T-cell (primary cell): ENCODE measurements at regions not wholly inside any gene's neighbourhood (a gene's known extent, or its start where the extent isn't known, plus 50 kb on each side); places are given as distances from the start of the nearest gene placed in this dataset.

Experiments used
- ATAC-seq, 4 experiments: fragments of 200-7000 bp in 3 of 4; fragments of 150-1000 bp in 1 of 4; cut with Tn5 transposase; replicated peaks in 1 of 4; 1 replicate in 3 of 4; 2 replicates in 1 of 4; pipeline ENCODE4 v1.10.0; 2021; ENCODE audit warnings: moderate library complexity in 3 of 4, mild to moderate bottlenecking in 2 of 4, moderate number of reproducible peaks in 1 of 4
- CTCF ChIA-PET, 2 donors: fragments of 300-600 bp; sonication (Branson Sonifier 250); formaldehyde crosslinking; loops; one replicate each; lab custom pipeline; 2022; ENCODE audit warnings: antibody characterized with exemption in 2 of 2; lab: Charles Lee
- POLR2A ChIA-PET, 2 donors: fragments of 300-600 bp; sonication (Branson Sonifier 250); formaldehyde crosslinking; loops; one replicate each; lab custom pipeline; 2022; ENCODE audit warnings: antibody characterized with exemption in 2 of 2; lab: Charles Lee
- DNase-seq, 35 experiments: peaks; one replicate each; pipeline versions ENCODE4 v3.0.0 to v3.0.0-alpha.2; 2013 to 2023
- H3K27ac ChIP-seq: one replicate; pipeline ENCODE4 v1.5.1; 2013; ENCODE audit warnings: low read length
- H3K27me3 ChIP-seq, 2 experiments: replicated peaks in 1 of 2; 1 replicate in 1 of 2; 2 replicates in 1 of 2; pipeline versions ENCODE4 v1.6.1 to v1.7.0; 2013; ENCODE audit warnings: low read length in 1 of 2, mixed read lengths in 1 of 2; ENCODE audit not compliant: control insufficient read depth in 2 of 2, insufficient read depth in 2 of 2; ENCODE audit errors: extremely low read depth in 1 of 2
- H3K36me3 ChIP-seq, 2 donors: 1 replicate in 1 of 2; 2 replicates in 1 of 2; pipeline versions ENCODE4 v1.6.1 to v1.7.0; 2013; ENCODE audit warnings: low read length in 1 of 2; ENCODE audit not compliant: control insufficient read depth in 2 of 2, insufficient read depth in 1 of 2; ENCODE audit errors: extremely low read depth in 1 of 2
- H3K4me1 ChIP-seq, 2 experiments: 1 replicate in 1 of 2; 2 replicates in 1 of 2; pipeline versions ENCODE4 v1.6.1 to v1.7.0; 2013; ENCODE audit warnings: low read length in 2 of 2, mixed read lengths in 1 of 2; ENCODE audit not compliant: insufficient read depth in 2 of 2, control insufficient read depth in 1 of 2; ENCODE audit errors: extremely low read depth in 1 of 2
- H3K4me3 ChIP-seq, 2 donors: 1 replicate in 1 of 2; 2 replicates in 1 of 2; pipeline versions ENCODE4 v1.5.1 to v1.7.0; 2013; ENCODE audit warnings: mild to moderate bottlenecking in 2 of 2, low read length in 1 of 2, moderate library complexity in 1 of 2; ENCODE audit not compliant: control insufficient read depth in 1 of 2; ENCODE audit errors: extremely low read depth in 1 of 2
- H3K9me3 ChIP-seq: 2 replicates; pipeline ENCODE4 v1.7.0; 2013
- H3K27ac Mint-ChIP-seq, 2 donors: one replicate each; pipeline ENCODE4 v1.8.0; 2020 to 2021; ENCODE audit warnings: mild to moderate bottlenecking in 2 of 2, mixed read lengths in 2 of 2
- H3K27me3 Mint-ChIP-seq, 2 donors: one replicate each; pipeline ENCODE4 v1.8.0; 2021 to 2022; ENCODE audit warnings: mixed read lengths in 2 of 2
- H3K36me3 Mint-ChIP-seq: one replicate; pipeline ENCODE4 v1.8.0; 2021; ENCODE audit warnings: mixed read lengths
- H3K4me1 Mint-ChIP-seq, 3 donors: one replicate each; pipeline ENCODE4 v1.8.0; 2020 to 2022; ENCODE audit warnings: mixed read lengths in 3 of 3, mild to moderate bottlenecking in 1 of 3
- H3K4me3 Mint-ChIP-seq, 3 donors: one replicate each; pipeline ENCODE4 v1.8.0; 2020 to 2022; ENCODE audit warnings: mild to moderate bottlenecking in 3 of 3, mixed read lengths in 3 of 3, moderate library complexity in 3 of 3
- H3K9me3 Mint-ChIP-seq, 3 donors: one replicate each; pipeline ENCODE4 v1.8.0; 2020 to 2022; ENCODE audit warnings: mixed read lengths in 3 of 3
- WGBS: methylation state at CpG from one replicate; pipeline ENCODE4 v1.1.5; 2013; ENCODE audit warnings: missing lambda C conversion rate; ENCODE audit not compliant: insufficient coverage; 5-methylcytosine and 5-hydroxymethylcytosine counted together

- no peak overlapping the region for H3K27ac ChIP-seq
- POLR2A ChIA-PET: no interaction called here
- H3K4me3 ChIP-seq: no peak overlapping the region
- ATAC-seq: no peak
- H3K36me3 ChIP-seq: no peaks in the 10 kb centered on the region
- H3K36me3 Mint-ChIP-seq: no peaks in the 10 kb centered on the region
- no peaks in the 10 kb centered on the region for H3K9me3 ChIP-seq
- peaks cover 0 to 2% (median 1%) of the 10 kb centered on the region in 3 donors for H3K4me1 Mint-ChIP-seq
- peaks cover 0 to 8% of the 10 kb centered on the region in 2 donors for H3K27me3 Mint-ChIP-seq
- H3K27ac Mint-ChIP-seq: no peak overlapping the region
- H3K4me3 Mint-ChIP-seq: no peak overlapping the region
- H3K27me3 ChIP-seq: peaks cover 0 to 8% of the 10 kb centered on the region in 2 experiments
- WGBS: 77% methylated on average over 10 of the region's 10 CpGs
- DNase-seq: no peak
- H3K4me1 ChIP-seq: no peaks in the 10 kb centered on the region
- peaks cover 2 to 13% (median 10%) of the 10 kb centered on the region in 3 donors for H3K9me3 Mint-ChIP-seq
- CTCF ChIA-PET: no interaction called here
Measured at GRCh38 chr5:2249442-2249841, 366.7 kb upstream of the IRX4 start.

DNA sequence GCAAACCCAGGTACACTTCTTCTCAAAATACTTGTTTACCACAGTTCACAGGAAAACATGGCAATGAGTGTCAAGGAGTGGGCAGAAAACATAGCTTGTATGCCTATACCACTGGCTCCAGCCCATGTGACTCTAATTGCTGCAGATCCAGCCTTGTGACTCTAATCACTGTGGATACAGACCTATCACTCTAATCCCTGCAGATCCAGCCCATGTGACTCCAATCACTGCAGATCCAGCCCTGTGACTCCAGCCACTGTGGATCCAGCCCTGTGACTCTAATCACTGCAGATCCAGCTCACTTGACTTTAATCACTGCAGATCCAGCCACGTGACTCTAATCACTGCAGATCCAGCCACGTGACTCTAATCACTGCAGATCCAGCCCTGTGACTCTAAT lies 366.3 kb upstream of the IRX4 start:
- ChIA-PET POLR2A (no interaction called here), CTCF (no interaction called here)
- Mint-ChIP-seq H3K36me3 (no peaks in the 10 kb centered on the region), H3K9me3 (peaks cover 2 to 13% (median 10%) of the 10 kb centered on the region in 3 donors), H3K27me3 (peaks cover 0 to 8% of the 10 kb centered on the region in 2 donors), H3K27ac (no peak overlapping the region), H3K4me1 (no peaks in the 10 kb centered on the region), H3K4me3 (no peak overlapping the region)
- Histone ChIP-seq H3K9me3 (no peaks in the 10 kb centered on the region), H3K4me3 (no peak overlapping the region), H3K4me1 (no peaks in the 10 kb centered on the region), H3K27ac (no peak overlapping the region), H3K27me3 (peaks cover 0 to 8% of the 10 kb centered on the region in 2 experiments), H3K36me3 (no peaks in the 10 kb centered on the region)
- WGBS: 56% methylated on average over 2 of the region's 2 CpGs
- DNase-seq (no peak), ATAC-seq (no peak)

- H3K4me1 Mint-ChIP-seq: no peaks in the 10 kb centered on the region
- H3K36me3 Mint-ChIP-seq: no peaks in the 10 kb centered on the region
- POLR2A ChIA-PET: no interaction called here
- no peak overlapping the region for H3K27ac ChIP-seq
- H3K27me3 ChIP-seq: no peaks in the 10 kb centered on the region
- no CpG with 5 or more reads among the region's 4 CpGs for WGBS
- no peak overlapping the region for H3K4me3 Mint-ChIP-seq
- no peaks in the 10 kb centered on the region for H3K36me3 ChIP-seq
- H3K27me3 Mint-ChIP-seq: peaks cover 1 to 7% of the 10 kb centered on the region in 2 donors
- H3K4me3 ChIP-seq: no peak overlapping the region
- CTCF ChIA-PET: interaction anchor here in 1 of 2 donors (0.6 kb wide), 1 partner anchor 83 kb away, joined by 3 read pairs; no protein-coding TSS in a partner anchor
- no peaks in the 10 kb centered on the region for H3K4me1 ChIP-seq
- H3K9me3 Mint-ChIP-seq: peaks cover 2 to 10% (median 4%) of the 10 kb centered on the region in 3 donors
- DNase-seq: no peak
- no peak overlapping the region for H3K27ac Mint-ChIP-seq
- H3K9me3 ChIP-seq: no peaks in the 10 kb centered on the region
- ATAC-seq: no peak
Measured at GRCh38 chr5:2242539-2242938, 359.8 kb upstream of the IRX4 start.

- Histone ChIP-seq H3K4me3 (no peak overlapping the region), H3K4me1 (no peaks in the 10 kb centered on the region), H3K27ac (no peak overlapping the region), H3K9me3 (no peaks in the 10 kb centered on the region), H3K27me3 (no peaks in the 10 kb centered on the region), H3K36me3 (no peaks in the 10 kb centered on the region)
- WGBS: 89% methylated on average over 5 of the region's 5 CpGs
- ChIA-PET CTCF (no interaction called here), POLR2A (no interaction called here)
- ATAC-seq (no peak), DNase-seq (no peak)
- Mint-ChIP-seq H3K4me3 (no peak overlapping the region), H3K27me3 (peaks cover 1 to 7% of the 10 kb centered on the region in 2 donors), H3K27ac (no peak overlapping the region), H3K9me3 (peaks cover 1 to 10% (median 5%) of the 10 kb centered on the region in 3 donors), H3K4me1 (no peaks in the 10 kb centered on the region), H3K36me3 (no peaks in the 10 kb centered on the region)
Measured at GRCh38 chr5:2241842-2242241, 359.1 kb upstream of the IRX4 start.

- Mint-ChIP-seq H3K36me3 (no peaks in the 10 kb centered on the region), H3K27ac (no peak overlapping the region), H3K4me1 (no peaks in the 10 kb centered on the region), H3K9me3 (peaks cover 0 to 21% (median 14%) of the 10 kb centered on the region in 3 donors), H3K4me3 (no peak overlapping the region), H3K27me3 (peaks cover 1 to 10% of the 10 kb centered on the region in 2 donors)
- Histone ChIP-seq H3K9me3 (no peaks in the 10 kb centered on the region), H3K36me3 (no peaks in the 10 kb centered on the region), H3K4me1 (no peaks in the 10 kb centered on the region), H3K27ac (no peak overlapping the region), H3K27me3 (no peaks in the 10 kb centered on the region), H3K4me3 (no peak overlapping the region)
- WGBS: 82% methylated on average over 12 of the region's 16 CpGs
- ATAC-seq (no peak), DNase-seq (no peak)
- CTCF ChIA-PET: no interaction called here
- POLR2A ChIA-PET: no interaction called here
Measured at GRCh38 chr5:2240118-2240904, 357.6 kb upstream of the IRX4 start.

DNA sequence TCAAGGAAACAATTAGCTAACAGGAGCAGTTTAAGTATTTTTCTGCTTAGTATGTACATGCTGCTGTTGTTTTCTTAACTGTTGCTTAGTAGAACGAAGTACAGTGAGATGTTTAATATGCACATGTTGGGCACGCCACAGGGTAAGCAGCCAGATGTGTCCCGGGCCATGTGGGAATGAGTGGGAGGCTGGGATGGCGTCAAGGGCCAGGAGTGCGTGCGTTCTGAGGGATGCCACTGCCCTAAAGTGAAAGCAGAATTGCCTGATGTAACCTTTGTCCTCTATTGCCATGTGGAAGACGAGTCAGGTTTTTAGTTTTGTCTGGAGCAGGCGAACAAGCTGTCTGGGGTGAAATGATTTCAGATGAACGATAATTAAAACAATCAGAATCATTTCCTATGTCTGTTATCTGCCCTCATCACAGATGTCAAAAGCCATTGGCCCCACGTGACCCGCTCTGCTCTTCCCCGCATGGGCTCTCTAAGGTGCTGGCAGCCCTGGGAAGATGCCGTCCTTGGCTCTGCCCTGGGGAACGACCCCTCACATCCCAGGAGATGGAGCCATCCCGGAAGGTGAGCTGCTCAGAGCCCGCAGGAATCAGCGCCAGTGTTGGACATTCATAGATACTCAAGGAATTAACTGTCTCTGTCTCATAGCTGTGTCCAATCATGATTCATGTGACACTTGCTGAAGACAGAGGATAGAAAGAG lies 356.6 kb upstream of the IRX4 start:
- H3K9me3 ChIP-seq: no peaks in the 10 kb centered on the region
- Mint-ChIP-seq H3K36me3 (no peaks in the 10 kb centered on the region), H3K27me3 (peaks cover 1 to 13% of the 10 kb centered on the region in 2 donors), H3K27ac (no peak overlapping the region), H3K4me1 (no peaks in the 10 kb centered on the region), H3K4me3 (no peak overlapping the region), H3K9me3 (peaks cover 6 to 30% (median 22%) of the 10 kb centered on the region in 3 donors)
- ChIA-PET CTCF (no interaction called here), POLR2A (no interaction called here)
- no peak for DNase-seq
- no peak overlapping the region for H3K4me3 ChIP-seq
- ATAC-seq: no peak
- no peaks in the 10 kb centered on the region for H3K27me3 ChIP-seq
- H3K4me1 ChIP-seq: no peaks in the 10 kb centered on the region
- no peaks in the 10 kb centered on the region for H3K36me3 ChIP-seq
- H3K27ac ChIP-seq: no peak overlapping the region
- WGBS: 79% methylated on average over 11 of the region's 17 CpGs
